Peyer's patch (tissue), 4 donors: ENCODE measurements at regions not wholly inside any gene's neighbourhood (a gene's known extent, or its start where the extent isn't known, plus 50 kb on each side); places are given as distances from the start of the nearest gene placed in this dataset.

Experiments used
- CTCF ChIP-seq, 6 experiments: fragments of 450-650 bp in 4 of 6; fragments of 200-600 bp in 2 of 6; sonication (generic) in 1 of 6; IDR thresholded peaks; one replicate each; pipeline ENCODE4 v1.5.1; 2017 to 2019; ENCODE audit warnings: antibody characterized with exemption in 6 of 6, mild to moderate bottlenecking in 3 of 6, moderate library complexity in 1 of 6
- POLR2A ChIP-seq, 2 donors: fragments of 450-650 bp; IDR thresholded peaks; one replicate each; pipeline ENCODE4 v1.5.1; 2017; ENCODE audit warnings: antibody characterized with exemption in 2 of 2, mild to moderate bottlenecking in 2 of 2, moderate library complexity in 2 of 2

- no peak for TF ChIP-seq CTCF (IDR thresholded peaks at IDR 0.05)
- TF ChIP-seq POLR2A (IDR thresholded peaks at IDR 0.05), result no peak
Measured at GRCh38 chr17:51427323-51427811, 167.0 kb downstream of the UTP18 start.
